ENCODE measurements at regions not wholly inside any gene's neighbourhood (a gene's known extent, or its start where the extent isn't known, plus 50 kb on each side); places are given as distances from the start of the nearest gene placed in this dataset. TPM values are rescaled to one million over a fixed set of nuclear protein-coding genes. Genes with fewer than 3 reads are reported as not detected.
"Not testable (repeated sequence)": the region's sequence is repeated elsewhere in the genome, so short reads cannot be mapped to it uniquely, and the experiment has no call there.

DNA sequence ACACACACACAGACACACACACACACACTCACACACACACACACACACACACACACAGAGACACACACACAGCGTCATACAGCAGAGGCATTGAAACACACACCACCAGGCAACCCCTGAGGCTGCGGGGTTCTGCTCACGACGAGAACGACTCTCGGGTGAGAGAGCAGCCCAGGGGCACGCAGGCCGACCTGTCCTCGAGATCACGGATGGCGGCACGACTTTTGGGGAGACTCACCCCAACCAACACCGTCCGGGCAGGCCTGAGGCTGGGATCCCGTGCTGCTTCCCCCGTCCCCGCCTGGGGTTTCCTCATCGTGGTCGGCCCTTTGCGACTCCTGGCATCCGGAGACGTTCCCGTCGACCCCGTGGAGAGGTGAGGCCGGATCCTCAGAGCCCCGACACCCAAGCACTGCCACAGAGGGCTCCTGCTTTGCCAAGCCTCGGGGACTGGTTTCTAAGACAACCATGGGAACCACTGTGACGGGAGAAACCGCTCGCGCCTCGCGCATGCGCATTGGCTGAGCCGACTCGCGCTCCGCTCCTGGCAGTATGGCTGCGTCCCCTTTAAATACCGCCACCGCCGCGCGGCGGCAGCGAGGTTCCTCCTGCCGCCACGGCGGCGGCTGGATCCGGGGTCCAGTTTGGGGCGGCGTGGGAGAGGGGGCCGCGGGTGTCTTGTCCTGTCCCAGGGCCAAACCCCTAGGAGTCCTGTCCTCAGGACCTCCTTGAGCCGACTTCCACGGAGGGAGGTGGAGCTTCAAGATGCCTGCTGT lies 132.3 kb upstream of the ANKRD20A1 start:
- H3K79me2 ChIP-seq (ENCODE audit: low read length); H4K20me1 ChIP-seq (ENCODE audit: insufficient read depth, low read depth, low read length); H3K4me1 ChIP-seq (ENCODE audit: low read length); H3K9me2 ChIP-seq (replicated peaks; ENCODE audit: insufficient read depth, low read length); H3K27ac ChIP-seq (ENCODE audit: low read length); H3K27me3 ChIP-seq (ENCODE audit: low read length); H3K4me2 ChIP-seq (ENCODE audit: low read depth, low read length, poor library complexity, severe bottlenecking); DNase-seq; H3K9ac ChIP-seq (ENCODE audit: low read length); H3K36me3 ChIP-seq (ENCODE audit: insufficient read depth, low read length); H3K4me3 ChIP-seq (ENCODE audit: low read length); H2AFZ ChIP-seq (ENCODE audit: low read length); H3K9me3 ChIP-seq (ENCODE audit: low read length): not testable (repeated sequence)

DNA sequence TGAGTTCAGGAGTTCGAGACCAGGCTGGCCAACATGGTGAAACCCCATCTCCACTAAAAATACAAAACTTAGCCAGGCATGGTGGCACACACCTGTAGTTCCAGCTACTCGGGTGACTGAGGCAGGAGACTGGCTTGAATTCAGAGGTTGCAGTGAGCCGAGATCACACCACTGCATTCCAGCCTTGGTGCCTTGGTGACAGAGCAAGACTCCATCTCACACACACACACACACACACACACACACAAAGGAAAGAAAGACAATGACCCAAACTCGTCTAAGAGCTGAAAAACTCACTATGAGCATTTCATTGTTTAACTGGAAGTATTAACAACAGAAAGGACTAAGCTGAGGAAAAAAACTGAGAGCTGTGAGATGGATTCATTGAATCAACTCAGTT lies 95.6 kb upstream of the ANKRD20A1 start:
- not testable (repeated sequence) for DNase-seq; H3K9ac ChIP-seq (ENCODE audit: low read length); H3K79me2 ChIP-seq (ENCODE audit: low read length); H2AFZ ChIP-seq (ENCODE audit: low read length); H3K9me3 ChIP-seq (ENCODE audit: low read length); H4K20me1 ChIP-seq (ENCODE audit: insufficient read depth, low read depth, low read length); H3K36me3 ChIP-seq (ENCODE audit: insufficient read depth, low read length); H3K27ac ChIP-seq (ENCODE audit: low read length); H3K27me3 ChIP-seq (ENCODE audit: low read length); H3K4me3 ChIP-seq (ENCODE audit: low read length); H3K4me1 ChIP-seq (ENCODE audit: low read length); H3K9me2 ChIP-seq (replicated peaks; ENCODE audit: insufficient read depth, low read length); H3K4me2 ChIP-seq (ENCODE audit: low read depth, low read length, poor library complexity, severe bottlenecking)

GRCh38 chr9:67771807-67772206 lies 86.9 kb upstream of the ANKRD20A1 start:
- not testable (repeated sequence) for H3K9me3 ChIP-seq (ENCODE audit: low read length); H3K4me2 ChIP-seq (ENCODE audit: low read depth, low read length, poor library complexity, severe bottlenecking); H3K79me2 ChIP-seq (ENCODE audit: low read length); DNase-seq; H3K36me3 ChIP-seq (ENCODE audit: insufficient read depth, low read length); H3K9me2 ChIP-seq (replicated peaks; ENCODE audit: insufficient read depth, low read length); H3K4me1 ChIP-seq (ENCODE audit: low read length); H2AFZ ChIP-seq (ENCODE audit: low read length); H3K27ac ChIP-seq (ENCODE audit: low read length); H4K20me1 ChIP-seq (ENCODE audit: insufficient read depth, low read depth, low read length); H3K4me3 ChIP-seq (ENCODE audit: low read length); H3K27me3 ChIP-seq (ENCODE audit: low read length); H3K9ac ChIP-seq (ENCODE audit: low read length)

DNA sequence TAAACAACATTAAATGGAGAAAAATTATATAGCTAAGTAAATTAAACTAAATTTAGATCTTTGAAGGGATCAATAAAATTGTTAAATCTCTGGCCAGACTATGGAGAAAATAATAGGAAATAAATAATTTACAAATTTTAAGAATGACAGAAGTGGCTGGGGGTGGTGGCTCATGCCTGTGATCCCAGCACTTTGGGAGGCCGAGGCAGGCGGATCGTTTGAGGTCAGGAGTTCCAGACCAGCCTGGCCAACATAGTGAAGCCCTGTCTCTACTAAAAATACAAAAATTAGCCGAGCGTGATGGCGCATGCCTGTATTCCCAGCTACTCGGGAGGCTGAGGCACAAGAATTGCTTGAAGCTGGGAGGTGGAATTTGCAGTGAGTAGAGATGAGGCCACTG lies 58.6 kb upstream of the ANKRD20A1 start:
- not testable (repeated sequence) for H3K36me3 ChIP-seq (ENCODE audit: insufficient read depth, low read length); H4K20me1 ChIP-seq (ENCODE audit: insufficient read depth, low read depth, low read length); H2AFZ ChIP-seq (ENCODE audit: low read length); H3K9me3 ChIP-seq (ENCODE audit: low read length); H3K4me1 ChIP-seq (ENCODE audit: low read length); H3K9ac ChIP-seq (ENCODE audit: low read length); H3K9me2 ChIP-seq (replicated peaks; ENCODE audit: insufficient read depth, low read length); H3K27ac ChIP-seq (ENCODE audit: low read length); H3K79me2 ChIP-seq (ENCODE audit: low read length); DNase-seq; H3K4me3 ChIP-seq (ENCODE audit: low read length); H3K27me3 ChIP-seq (ENCODE audit: low read length); H3K4me2 ChIP-seq (ENCODE audit: low read depth, low read length, poor library complexity, severe bottlenecking)

Small RNA genes lying in the stretch of these regions (small RNA-seq; reads per million reads assigned to genes)
- gene AL627230.1 = not detected
- gene AL627230.3 = not detected
- not detected for gene AL627230.5
- gene AL627230.6 = not detected
- not detected for gene AL627230.8
- gene FAM27B = not detected
- not detected for gene RF00156
- not detected for gene RN7SL787P

Data from Karpas-422 (cell line).